ENCODE measurements at regions not wholly inside any gene's neighbourhood (a gene's known extent, or its start where the extent isn't known, plus 50 kb on each side); places are given as distances from the start of the nearest gene placed in this dataset.
"Not testable (repeated sequence)": the region's sequence is repeated elsewhere in the genome, so short reads cannot be mapped to it uniquely, and the experiment has no call there.

DNA sequence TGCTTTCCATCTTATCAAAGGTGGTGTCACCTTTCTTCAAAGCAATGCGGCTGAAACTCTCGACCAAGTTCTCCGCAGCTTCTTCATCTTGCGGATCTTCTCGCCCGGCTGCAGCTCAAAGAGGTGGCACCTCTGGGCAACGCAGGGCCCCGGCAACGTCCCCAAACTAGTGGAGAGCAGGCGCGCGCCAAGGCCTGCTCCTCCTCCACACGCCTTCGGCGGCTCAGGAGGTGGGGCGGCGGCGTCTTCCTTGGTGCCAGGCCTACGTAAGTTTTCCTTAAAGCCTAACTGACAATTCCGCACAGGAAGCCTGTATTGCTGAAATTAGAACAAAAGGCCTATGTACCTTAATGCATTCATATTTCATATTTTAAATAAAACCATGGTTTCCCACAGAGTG, 112.0 kb downstream of the TMX1 start:
- no peak for DNase-seq

DNA sequence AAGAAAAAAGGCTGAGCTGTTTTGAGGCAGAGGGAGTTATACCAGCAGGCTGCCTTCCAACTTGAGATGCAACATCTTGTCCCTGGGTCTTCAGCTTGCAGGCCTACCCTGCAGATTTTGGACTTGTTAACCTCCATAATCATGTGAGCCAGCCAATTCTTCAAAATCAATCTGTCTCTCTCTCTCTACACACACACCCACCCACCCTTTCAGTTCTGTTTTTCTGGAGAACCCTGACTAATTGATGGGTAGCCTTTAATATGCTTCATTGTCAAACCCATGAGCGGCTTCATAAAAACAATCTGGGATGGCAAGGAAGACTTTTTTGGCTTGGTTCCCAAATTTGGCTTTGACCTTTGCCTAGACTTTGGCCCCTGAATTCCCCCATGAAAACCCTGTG, 113.9 kb downstream of the TMX1 start:
- DNase-seq, result no peak

DNA sequence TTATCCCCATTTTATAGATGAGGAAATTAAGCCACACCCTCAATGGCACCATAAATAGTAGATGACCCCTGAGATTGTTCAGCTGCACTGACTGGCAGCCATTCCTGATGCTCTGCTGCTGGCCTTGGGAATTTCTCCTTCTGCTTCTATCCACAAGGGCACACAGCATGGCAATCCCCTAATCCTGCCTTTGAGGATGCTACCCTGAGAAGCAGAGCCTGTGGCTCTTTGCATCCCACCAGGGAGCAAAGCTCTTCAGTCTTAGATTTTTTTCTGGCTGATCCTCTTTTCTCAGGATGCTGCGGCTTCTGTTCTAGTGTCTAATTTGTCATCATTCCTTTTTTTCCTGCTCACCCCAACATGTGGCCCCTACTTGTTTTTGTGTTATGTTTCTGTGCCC, 114.8 kb downstream of the TMX1 start:
- DNase-seq, result no peak

DNA sequence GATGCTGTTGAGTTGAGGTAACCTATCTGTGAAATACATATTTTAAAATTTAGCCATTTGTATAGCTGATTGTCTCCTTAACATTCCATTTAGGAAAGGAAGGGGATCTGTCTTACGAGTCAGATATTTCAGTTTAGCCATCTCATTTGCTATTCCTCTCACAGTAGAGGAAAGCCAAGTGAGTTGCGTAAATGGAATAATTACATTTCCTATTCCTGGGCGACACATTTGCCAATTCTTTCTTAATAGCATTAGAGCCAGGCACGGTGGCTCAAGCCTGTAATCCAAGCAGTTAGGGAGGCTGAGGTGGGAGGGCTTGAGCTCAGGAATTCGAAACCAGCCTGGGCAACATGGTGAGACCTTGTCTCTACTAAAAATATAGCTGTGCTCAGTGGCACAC, 116.3 kb downstream of the TMX1 start:
- DNase-seq, result peak; percentile 28

DNA sequence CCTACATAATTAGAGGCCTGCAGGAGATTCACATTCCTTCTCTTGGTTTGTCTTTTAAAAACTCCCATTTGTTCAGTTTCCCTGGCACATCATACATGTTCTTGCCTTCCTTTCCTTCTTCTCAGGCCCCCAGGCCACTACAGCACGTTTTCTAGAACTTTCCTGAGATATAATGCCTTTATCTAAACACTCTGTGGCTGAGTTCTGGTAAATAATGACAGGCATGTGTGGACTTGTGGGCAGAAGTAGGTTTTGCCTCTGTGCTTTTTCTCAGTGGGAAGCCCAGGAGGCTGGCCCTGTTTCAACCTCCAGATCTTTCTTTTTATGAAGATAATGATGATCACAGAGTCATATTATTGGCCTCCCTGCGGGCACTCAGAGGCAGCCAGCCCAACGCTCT, 117.2 kb downstream of the TMX1 start:
- DNase-seq, result peak; percentile 21

DNA sequence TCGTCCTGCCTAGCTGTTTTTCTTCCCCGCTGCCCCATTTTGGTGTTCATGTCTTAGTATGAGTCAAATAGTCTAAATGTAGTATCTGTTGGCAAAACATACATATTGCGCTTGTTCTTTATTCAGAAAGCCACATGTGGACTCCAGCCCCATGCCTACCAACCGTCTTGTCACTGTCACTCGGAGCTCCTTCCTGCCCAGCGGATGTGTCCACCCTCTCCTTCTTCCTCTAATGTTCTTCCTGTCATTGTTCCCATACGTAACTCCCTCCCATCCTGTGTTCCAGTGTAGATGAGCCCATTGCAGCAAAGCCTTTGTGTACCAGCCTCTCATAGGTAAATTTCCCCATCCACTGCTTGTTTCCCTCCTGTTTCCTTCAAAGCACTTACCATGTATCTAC, 120.5 kb downstream of the TMX1 start:
- no peak for DNase-seq

DNA sequence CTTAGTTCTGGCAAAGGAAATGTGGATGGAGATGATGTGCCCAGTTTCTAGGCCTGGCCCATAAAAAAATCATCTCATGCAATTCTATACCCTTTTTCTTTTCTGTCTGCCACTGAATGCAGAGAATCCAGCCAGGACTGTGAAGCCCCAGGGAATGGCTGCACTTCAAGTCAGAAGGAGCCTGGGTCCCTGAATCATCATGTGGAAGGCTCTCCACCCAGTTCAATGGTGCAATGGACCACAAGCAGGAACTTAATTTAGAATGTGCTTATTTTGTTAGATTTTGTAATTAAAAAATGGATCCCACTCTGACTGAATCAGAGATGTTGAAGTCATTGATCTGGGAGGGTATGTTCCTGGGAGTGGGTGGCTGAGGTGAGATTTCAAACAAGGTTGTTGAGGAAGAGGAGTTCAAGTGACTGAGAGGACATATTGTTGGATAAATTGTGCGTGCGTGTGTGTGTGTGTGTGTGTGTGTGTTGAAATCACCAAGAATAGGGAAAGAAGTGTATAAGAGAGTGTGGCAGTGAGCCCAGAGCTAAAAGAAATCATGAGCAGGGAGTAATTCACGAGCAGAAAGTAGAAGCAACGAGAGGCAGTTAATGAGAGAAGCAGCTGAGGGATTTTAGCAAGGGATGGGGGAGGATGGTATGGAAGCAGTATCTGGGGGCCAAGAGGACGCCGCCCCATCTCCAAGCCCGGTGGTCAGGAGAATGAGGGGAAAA, 125.4 kb downstream of the TMX1 start:
- DNase-seq, result no peak

DNA sequence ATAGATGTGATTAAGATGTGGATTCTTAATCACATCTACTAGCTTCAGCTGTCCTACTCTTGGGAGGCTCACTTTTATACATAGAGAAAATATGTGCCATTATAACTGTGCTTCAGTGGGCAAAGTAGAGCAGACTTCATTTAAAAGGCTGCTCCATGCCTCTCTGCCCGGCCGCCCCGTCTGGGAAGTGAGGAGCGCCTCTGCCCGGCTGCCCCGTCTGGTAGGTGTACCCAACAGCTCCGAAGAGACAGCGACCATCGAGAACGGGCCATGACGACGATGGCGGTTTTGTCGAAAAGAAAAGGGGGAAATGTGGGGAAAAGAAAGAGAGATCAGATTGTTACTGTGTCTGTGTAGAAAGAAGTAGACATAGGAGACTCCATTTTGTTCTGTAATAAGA, 126.4 kb downstream of the TMX1 start:
- DNase-seq, result not testable (repeated sequence)

DNA sequence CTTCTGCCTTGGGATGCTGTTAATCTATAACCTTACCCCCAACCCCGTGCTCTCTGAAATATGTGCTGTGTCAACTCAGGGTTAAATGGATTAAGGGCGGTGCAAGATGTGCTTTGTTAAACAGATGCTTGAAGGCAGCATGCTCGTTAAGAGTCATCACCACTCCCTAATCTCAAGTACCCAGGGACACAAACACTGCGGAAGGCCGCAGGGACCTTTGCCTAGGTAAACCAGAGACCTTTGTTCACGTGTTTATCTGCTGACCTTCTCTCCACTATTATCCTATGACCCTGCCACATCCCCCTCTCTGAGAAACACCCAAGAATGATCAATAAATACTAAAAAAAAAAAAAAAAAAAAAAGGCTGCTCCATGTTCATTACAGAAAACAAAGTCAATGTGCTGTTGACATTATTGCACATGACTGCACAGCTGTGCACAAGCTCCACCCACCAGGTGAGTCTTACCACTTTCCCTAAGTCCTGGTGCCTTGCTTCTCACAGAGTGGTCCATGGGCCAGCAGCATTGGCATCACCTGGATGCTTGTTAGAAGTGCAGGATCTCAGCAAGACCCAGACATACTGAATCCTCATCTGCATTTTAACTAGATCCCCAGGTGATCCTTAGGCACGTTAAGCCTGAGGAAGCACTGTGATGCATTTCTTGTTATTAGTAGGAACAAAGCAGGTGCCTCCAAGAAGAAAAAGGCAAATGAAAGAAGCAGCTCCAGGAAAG, 127.0 kb downstream of the TMX1 start:
- DNase-seq, result not testable (repeated sequence)

DNA sequence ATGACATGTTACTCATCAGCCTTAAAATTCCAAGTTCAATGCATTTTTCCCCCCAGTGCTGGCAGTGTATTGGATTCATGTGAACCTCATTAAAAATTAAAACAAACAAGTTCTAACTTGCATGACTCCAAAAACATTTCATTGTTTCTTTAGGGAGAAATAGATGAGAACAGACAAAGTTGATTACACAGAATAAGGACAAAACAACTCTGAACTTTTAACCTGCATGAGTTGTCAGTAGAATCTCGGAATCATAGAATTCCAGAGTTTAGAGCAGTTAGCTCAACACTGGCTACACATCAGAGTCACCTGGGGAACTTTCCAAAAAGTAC, 127.5 kb downstream of the TMX1 start:
- no peak for DNase-seq

DNA sequence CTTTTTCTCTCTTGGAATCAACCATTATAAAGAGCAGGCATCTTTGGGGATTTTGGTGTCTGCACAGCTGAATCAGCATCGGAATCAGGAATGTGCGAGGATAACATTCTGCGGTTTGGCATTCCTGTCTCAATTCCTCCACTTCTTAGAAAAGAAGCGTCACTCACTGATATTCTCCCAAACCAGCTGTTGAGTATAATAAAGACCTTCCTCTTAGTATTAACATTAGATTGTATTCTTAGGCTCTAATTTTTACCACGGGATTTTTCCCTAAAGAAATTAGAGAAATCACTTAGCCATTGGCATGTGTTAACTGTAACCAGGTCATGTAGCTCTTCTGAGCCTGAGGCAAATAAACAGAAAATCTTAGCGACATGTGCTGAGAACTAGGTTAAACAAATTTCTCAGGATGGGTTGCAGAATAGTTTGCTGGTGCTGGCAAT, 128.7 kb downstream of the TMX1 start:
- peak; percentile 85 for DNase-seq

DNA sequence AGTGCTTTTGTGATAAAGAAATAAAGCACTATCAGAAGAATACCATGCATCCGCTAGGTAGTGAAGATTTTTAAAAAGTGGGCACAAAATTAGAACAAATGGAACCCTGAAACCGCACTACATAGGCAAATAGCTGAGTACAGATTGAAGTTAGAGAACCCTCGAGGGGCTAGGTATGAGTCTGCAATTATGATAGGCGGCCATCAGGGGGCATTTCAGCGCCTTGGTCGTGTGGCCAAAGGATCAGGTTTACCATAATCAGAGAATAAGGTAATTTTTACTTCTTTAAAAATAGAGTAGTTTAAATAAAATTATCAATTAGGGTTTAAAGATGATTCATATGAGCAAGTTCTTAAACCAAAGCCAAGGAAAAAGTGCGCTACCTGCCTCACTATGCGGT, 129.8 kb downstream of the TMX1 start:
- DNase-seq, result no peak

DNA sequence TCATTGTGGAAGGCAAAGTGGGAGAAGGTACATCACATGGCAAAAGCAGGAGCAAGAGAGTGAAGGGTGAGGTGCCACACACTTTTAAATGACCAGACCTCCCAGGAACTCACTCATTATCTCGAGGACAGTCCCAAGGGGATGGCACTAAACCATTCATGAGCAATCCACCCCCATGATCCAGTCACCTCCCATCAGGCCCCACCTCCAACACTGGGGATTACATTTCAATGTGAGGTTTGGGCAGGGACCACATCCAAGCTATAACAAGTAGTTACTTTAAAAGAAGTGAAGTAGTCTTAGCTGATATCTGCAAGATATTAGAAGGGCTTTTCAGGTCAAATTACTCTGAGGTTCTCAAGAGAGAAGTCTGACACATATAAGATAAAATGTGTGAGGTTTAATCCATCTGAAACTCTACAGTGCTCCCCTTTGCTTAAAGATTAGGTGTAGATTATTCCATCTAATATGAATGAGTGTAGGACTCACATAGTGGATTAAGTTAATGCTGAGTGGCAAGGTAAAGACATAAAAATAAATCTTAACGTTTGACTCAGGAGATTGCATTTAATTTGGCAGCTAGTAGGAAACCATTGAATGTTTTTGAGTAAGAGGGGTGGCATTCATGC, 130.8 kb downstream of the TMX1 start:
- peak; percentile 32 for DNase-seq

DNA sequence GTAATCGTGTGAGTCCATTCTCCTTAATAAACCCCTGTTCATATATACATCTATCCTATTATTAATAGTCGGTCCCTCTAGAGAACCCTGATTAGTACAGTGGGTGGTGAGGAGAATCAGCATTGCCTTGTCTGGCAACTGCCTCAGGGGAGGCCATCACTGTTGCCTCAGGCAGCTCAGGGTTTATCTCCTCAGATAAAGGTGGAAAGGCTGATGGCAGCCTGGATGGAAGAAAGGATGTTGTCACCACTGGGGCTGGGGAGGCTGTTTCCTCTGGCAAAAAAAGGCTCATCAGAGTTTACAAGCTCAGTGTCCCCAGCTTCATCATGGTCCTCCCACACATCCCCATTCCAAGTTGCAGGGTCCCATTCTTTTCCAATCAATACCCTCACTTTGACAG, 137.1 kb downstream of the TMX1 start:
- DNase-seq, result not testable (repeated sequence)

DNA sequence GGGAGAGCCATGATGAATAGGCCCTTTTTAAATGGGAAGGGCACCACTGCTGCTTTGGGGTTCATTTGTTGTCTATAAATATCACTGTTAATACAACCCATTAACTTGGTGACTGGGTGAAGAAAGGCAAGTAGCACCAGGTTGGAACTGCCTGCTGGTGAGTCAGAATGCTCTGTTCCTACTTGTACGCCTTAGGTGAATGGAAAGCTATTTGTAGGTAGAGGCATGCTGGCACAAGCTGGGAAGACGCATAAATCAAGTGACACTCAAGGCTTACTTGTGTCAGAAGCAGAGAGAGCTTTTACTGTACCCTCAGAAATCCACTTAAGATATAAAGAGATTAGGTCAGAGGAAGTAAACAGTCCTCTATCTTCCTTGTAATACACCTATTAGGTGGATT, 142.5 kb downstream of the TMX1 start:
- DNase-seq, result no peak

DNA sequence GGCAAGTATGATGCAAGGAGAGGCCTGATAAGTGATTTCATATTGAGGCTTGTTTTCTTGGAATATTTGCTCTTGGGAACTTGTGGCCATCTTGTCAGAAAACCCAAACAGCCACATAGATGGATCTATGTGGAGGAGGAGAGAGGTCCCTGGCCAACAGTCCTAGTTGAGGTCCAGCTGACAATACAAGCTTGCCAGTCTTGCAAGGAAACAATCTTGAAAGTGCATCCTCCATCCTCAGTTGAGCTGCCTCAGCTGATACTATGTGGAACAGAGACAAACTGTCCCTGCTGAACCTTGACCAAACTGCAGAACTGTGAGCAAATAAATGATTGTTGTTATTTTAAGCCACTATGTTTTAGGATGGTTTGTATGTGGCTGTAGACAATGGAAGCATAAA, 146.4 kb downstream of the TMX1 start:
- DNase-seq, result no peak

DNA sequence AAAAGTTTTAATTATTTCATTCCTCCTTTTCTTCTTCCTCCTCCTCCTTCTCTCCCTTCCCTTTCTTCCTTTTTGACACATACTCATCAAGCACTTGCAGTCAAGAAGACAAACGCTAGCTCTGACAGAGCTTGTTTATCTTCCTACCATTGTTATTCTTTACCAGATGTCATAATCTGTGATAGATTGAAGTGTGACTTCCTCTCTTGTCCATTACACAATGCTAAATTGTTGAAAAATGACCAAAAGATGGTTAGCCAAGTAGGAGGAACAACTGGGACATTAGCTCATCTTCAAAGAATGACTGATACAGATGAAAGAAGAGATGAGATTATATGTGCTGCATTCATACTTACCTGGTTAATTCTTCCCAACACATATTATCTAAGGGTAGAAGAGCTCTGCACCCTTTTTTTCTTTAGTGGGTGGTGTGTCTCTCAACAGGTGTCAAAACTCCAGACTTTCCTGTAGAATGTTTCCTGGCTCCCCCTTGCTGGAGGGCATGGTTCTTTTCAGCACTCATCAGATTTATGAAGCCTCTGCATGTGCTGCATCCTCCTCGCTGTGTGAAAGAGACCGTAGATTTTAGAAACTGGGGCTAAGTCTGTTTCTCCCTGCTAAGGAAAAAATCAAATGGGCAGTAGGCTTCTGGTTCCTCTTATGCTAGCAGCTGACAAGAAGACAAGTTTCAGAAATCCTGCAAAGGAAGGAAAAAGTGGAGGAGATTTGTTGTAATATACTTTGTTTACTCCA, 147.1 kb downstream of the TMX1 start:
- DNase-seq, result no peak

DNA sequence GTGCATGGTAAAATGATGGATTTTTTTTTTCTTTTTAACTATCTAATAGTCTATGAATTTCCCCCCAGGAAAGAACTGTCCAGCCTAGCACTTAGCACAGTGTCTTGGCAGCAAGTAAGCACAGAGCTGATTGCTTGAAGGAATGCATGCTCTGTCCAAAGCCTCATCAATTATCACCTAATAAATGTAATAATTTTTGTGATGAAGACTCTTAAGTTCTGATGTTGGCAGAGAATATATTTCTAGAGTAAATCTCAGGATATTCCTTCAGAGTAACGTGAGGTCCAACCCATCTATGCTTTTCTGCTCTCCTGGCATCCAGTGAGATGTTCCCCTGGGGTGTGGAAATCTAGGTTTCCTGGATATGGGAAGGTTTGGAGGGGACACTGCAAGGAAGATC, 152.4 kb downstream of the TMX1 start:
- no peak for DNase-seq

DNA sequence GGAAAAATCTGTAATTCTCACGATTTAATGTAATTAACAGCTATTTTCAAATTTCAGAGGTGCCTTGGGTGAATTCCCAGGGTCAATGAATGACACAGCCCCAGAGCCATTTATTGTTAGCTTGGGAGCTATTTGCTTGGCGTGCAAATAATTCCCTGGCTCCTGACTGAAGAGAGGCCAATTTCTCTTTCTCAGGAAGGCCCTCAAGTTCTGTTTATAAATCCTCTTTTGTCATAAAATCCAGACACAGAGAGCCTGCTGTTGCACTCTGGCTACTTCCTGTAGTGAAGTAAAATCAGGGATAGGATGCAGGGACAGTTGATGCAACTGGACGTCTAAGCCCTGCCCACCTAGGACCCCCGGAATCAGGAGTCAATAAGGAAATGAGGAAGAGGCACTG, 154.3 kb downstream of the TMX1 start:
- DNase-seq, result no peak

DNA sequence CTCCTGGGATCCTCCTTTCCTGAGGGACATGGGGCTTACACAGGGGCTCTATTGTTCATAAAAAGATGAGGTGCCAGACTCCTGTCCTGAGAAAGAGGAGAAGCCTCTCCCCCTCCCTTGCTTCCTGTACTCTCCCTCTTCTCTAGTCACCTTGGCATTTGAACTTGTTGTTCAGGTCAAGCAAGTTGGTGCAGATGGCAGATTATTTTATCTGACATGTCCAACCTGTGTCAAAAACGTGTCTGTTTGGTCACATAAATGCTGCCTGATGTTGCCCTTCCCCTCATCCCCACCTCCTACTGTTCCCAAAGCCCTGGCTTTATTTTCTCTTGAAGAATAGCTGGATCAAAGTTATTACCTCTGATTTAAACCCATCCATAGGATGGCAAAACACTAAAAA, 154.8 kb downstream of the TMX1 start:
- no peak for DNase-seq

DNA sequence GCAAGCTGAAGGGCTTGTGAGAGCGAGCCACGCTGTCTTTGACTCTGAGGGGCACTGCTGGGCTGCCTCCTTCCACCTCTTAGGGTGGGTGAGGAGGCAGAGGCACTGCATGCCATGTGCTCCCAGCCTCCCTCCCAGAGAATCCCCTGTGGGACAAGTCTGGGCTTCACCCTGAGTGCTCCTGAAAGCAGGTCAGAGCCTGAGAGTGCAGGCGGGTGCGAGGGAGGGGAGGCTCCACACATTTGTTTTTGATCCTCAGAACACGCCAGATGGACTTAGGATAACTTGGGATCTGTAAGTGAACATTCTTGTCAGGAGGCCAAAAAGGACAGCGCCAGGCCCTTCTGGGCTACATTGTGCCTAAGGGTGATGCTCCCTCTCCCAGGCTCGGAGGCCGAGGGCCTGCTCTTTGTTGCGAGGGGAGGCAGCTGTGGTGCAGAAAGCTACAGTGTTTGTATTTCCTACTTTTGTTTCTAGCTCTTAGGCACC, 155.4 kb downstream of the TMX1 start:
- DNase-seq, result peak; percentile 63

DNA sequence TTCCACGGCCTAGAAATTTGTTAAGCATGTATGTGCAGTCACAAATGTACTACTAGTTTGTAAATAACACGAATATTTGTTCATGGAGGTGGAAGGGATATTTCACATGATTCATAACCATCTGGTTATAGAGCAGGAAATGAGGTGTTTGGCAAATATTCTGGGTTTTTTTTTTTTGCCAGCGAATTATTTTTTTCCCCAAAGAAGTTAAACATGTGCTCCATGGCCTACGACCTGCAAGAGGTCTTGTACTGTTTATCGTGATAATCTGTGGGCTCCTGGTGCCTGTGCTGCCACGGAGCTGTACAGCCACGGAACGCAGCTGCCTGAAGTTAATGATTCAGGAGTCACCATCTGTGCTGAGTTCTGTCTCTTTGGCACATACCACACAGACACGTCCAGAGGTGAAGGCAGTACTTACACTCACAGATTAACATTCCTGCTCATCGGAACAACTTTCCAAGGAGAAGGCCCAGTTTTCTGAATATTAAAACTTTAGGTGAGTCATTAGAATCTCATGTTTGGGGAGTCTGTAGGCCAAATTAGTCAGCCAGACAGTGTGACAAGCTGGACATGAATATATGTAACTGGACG, 156.3 kb downstream of the TMX1 start:
- DNase-seq, result peak; percentile 87

DNA sequence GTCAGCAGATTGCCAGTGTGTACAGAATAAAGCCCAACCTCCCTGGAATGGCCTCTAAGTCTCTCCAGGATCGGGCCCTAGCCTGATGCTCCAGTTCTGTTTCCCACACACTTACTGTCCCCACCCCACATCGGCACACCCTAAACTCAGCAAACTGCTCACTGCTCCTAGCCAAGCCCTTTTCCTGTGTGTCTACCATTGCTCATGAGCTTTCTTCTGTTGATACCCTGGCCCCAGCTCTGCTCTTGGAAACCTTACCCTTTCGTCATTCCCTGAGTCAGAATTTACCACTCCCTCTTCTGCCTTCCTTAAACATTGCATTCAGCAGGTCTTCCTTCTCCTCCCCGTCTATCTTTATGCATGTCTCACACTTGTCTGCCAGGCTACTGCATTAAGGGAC, 158.9 kb downstream of the TMX1 start:
- peak; percentile 94 for DNase-seq

Measured in NCI-H226 (cell line).